Spleen (tissue), 11 donors: ENCODE measurements at regions not wholly inside any gene's neighbourhood (a gene's known extent, or its start where the extent isn't known, plus 50 kb on each side); places are given as distances from the start of the nearest gene placed in this dataset.

ENCODE experiments used
- DNase-seq: peaks from one replicate; pipeline ENCODE4 v3.0.0-alpha.2; 2020
- H3K27ac ChIP-seq, 8 donors: fragments of 200-600 bp; sonication (generic) in 7 of 8; 1 replicate in 4 of 8; 2 replicates in 4 of 8; pipeline versions ENCODE4 v1.5.0 to v1.8.0; 2016 to 2021; ENCODE audit warnings: inconsistent platforms in 4 of 8, mild to moderate bottlenecking in 4 of 8, moderate library complexity in 1 of 8
- H3K27me3 ChIP-seq, 7 donors: fragments of 200-600 bp; sonication (generic) in 6 of 7; replicated peaks in 1 of 7; 1 replicate in 4 of 7; 2 replicates in 3 of 7; pipeline versions ENCODE4 v1.5.0 to v1.8.0; 2016 to 2021; ENCODE audit warnings: inconsistent platforms in 3 of 7, mild to moderate bottlenecking in 1 of 7
- H3K36me3 ChIP-seq, 6 donors: fragments of 200-600 bp; sonication (generic) in 5 of 6; 1 replicate in 4 of 6; 2 replicates in 2 of 6; pipeline versions ENCODE4 v1.5.0 to v1.8.0; 2016 to 2021; ENCODE audit warnings: inconsistent platforms in 2 of 6
- H3K4me1 ChIP-seq, 6 donors: fragments of 200-600 bp; sonication (generic) in 5 of 6; 1 replicate in 3 of 6; 2 replicates in 3 of 6; pipeline versions ENCODE4 v1.5.0 to v1.8.0; 2016 to 2021; ENCODE audit warnings: inconsistent platforms in 3 of 6
- H3K4me3 ChIP-seq, 8 donors: fragments of 200-600 bp; sonication (generic) in 7 of 8; 1 replicate in 4 of 8; 2 replicates in 4 of 8; pipeline versions ENCODE4 v1.5.0 to v1.8.0; 2016 to 2021; ENCODE audit warnings: inconsistent platforms in 4 of 8, mild to moderate bottlenecking in 4 of 8, moderate library complexity in 2 of 8
- H3K9me3 ChIP-seq, 8 donors: fragments of 200-600 bp; sonication (generic) in 7 of 8; 1 replicate in 4 of 8; 2 replicates in 4 of 8; pipeline versions ENCODE4 v1.5.0 to v1.8.0; 2016 to 2021; ENCODE audit warnings: inconsistent platforms in 4 of 8
- POLR2A ChIP-seq, 3 donors: fragments of 450-650 bp; IDR thresholded peaks; one replicate each; pipeline ENCODE4 v1.5.1; 2017; ENCODE audit warnings: antibody characterized with exemption in 3 of 3, mild to moderate bottlenecking in 1 of 3
- POLR2AphosphoS5 ChIP-seq, 3 donors: sonication (generic); formaldehyde crosslinking; IDR thresholded peaks; one replicate each; pipeline ENCODE4 v1.5.1; 2017; ENCODE audit warnings: antibody characterized with exemption in 3 of 3
- WGBS, 5 donors: extraction: QIAGEN DNeasy Blood & Tissue Kit in 3 of 5; methylation state at CpG; one replicate each; pipeline versions ENCODE4 v1.1.5 to v1.1.7; 2013 to 2018; 5-methylcytosine and 5-hydroxymethylcytosine counted together
- intact Hi-C: fragments of 100-400 bp; cut with DNase I; formaldehyde crosslinking; loops from one replicate; pipeline ENCODE4 v1.15.0; 2023; ENCODE audit warnings: low total_unique reads
- TF ChIP-seq, protein P1 (sequence below), 11 experiments: fragments of 200-600 bp in 7 of 11; fragments of 450-650 bp in 4 of 11; sonication (generic) in 4 of 11; IDR thresholded peaks in 8 of 11; conservative IDR thresholded peaks in 3 of 11; 1 replicate in 7 of 11; 2 replicates in 4 of 11; pipeline versions ENCODE4 v1.4.0 to v1.8.0; 2016 to 2021; ENCODE audit warnings: antibody characterized with exemption in 11 of 11, inconsistent platforms in 4 of 11, mild to moderate bottlenecking in 1 of 11
- donor health status: healthy with polysubstance abuse.
- donor health status: DM: no; HTN: no; CAD: no; lungs with moderate emphysema.
- donor health status: DM: no; HTN: no; CAD: no.
- donor health status: Bipolar disorder and iron deficiency.
- donor health status: healthy.
- donor health status: DM: no; HTN: no; CAD: no.
- donor health status: DM: yes; HTN: yes; CAD: no.

DNA sequence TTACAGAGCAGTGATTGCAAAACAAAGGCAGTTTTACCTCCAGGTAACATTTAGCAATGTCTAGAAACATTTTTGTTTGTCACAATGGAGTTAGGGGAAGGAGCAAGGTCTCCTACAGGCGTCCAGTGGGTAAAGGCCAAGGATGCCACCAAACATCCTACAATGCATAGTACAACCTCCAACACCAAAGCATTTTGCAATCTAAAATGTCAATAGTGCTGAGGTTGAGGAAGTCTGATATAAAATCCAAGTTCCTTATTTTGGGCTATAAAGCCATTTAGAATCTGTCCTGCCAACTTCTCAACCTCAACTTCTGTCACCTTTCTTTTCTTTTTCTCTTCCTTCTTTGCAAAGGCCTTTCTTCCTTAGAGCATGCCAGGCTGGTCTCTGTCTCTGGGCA is 111.2 kb downstream of the FASLG start:
- DNase-seq: no peak
- H3K4me3 ChIP-seq: no peak overlapping the region
- no peaks in the 10 kb centered on the region for H3K36me3 ChIP-seq
- H3K27ac ChIP-seq: no peak overlapping the region
- no peaks in the 10 kb centered on the region for H3K27me3 ChIP-seq
- no peaks in the 10 kb centered on the region for H3K9me3 ChIP-seq
- WGBS, 5 donors: 30 to 50% (median 38%) methylated on average over 1 of the region's 1 CpG
- TF ChIP-seq, protein P1, sequence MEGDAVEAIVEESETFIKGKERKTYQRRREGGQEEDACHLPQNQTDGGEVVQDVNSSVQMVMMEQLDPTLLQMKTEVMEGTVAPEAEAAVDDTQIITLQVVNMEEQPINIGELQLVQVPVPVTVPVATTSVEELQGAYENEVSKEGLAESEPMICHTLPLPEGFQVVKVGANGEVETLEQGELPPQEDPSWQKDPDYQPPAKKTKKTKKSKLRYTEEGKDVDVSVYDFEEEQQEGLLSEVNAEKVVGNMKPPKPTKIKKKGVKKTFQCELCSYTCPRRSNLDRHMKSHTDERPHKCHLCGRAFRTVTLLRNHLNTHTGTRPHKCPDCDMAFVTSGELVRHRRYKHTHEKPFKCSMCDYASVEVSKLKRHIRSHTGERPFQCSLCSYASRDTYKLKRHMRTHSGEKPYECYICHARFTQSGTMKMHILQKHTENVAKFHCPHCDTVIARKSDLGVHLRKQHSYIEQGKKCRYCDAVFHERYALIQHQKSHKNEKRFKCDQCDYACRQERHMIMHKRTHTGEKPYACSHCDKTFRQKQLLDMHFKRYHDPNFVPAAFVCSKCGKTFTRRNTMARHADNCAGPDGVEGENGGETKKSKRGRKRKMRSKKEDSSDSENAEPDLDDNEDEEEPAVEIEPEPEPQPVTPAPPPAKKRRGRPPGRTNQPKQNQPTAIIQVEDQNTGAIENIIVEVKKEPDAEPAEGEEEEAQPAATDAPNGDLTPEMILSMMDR (IDR thresholded peaks at IDR 0.05 in 8 of 11, conservative IDR thresholded peaks at IDR 0.05 in 3 of 11): no peak
- TF ChIP-seq POLR2AphosphoS5 (IDR thresholded peaks at IDR 0.05): no peak
- TF ChIP-seq POLR2A (IDR thresholded peaks at IDR 0.05): no peak
- peaks cover 0 to 5% (median 0%) of the 10 kb centered on the region in 6 donors for H3K4me1 ChIP-seq
- intact Hi-C loops: no loop called here

DNA sequence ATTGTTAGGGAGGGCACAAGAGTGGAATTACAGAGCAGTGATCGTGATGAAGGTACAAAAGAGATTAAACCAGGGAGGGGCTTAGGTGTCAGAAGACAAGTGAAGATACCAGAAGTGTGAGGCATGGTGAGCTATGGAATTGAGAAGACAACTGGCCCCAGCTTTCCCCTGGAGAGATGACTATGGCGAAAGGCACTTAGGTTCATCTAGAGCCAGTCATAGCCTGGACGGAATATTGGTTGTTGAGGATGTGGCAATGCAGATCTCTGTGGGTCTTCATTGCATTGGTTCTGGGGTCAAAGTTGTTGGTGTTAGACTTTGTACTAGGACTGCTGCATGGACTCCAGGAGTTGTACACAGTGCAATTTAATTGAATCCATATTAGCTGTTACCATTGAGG is 115.7 kb downstream of the FASLG start:
- TF ChIP-seq POLR2A (IDR thresholded peaks at IDR 0.05) (no peak), POLR2AphosphoS5 (IDR thresholded peaks at IDR 0.05) (no peak)
- TF ChIP-seq, protein P1 (IDR thresholded peaks at IDR 0.05 in 8 of 11, conservative IDR thresholded peaks at IDR 0.05 in 3 of 11): no peak
- intact Hi-C loops: no loop called here
- H3K27ac ChIP-seq: peak overlapping the region in 3 of 8 donors; percentile 67 to 75 (median 68)
- H3K27me3 ChIP-seq: no peaks in the 10 kb centered on the region
- 93 to 99% (median 96%) methylated on average over 3 of the region's 3 CpGs for WGBS, 5 donors
- DNase-seq: no peak
- H3K36me3 ChIP-seq: no peaks in the 10 kb centered on the region
- H3K9me3 ChIP-seq: no peaks in the 10 kb centered on the region
- H3K4me1 ChIP-seq: peaks cover 0 to 22% (median 9%) of the 10 kb centered on the region in 6 donors
- H3K4me3 ChIP-seq: no peak overlapping the region

DNA sequence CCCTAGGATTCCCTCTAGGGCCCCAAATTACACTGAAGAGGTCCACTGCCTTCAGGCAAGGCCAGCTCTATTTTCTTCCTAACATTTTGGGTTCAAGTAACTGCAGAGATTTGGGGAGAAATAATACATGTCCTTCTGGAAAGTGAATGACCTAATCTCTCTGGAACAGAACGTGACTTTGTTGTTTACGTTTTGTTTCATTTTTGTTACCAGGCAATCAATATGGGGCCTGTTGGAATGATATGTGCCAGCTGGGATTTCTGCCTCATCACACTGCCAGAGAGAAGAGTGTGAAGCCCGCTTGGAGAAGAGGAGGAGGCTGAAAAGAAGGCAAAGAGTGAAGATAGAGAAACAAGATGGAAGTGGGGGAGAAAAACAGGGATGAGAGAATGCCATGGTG is 116.7 kb downstream of the FASLG start:
- no peak overlapping the region for H3K4me3 ChIP-seq
- H3K27ac ChIP-seq: peak overlapping the region in 6 of 8 donors; percentile 65 to 75 (median 69)
- TF ChIP-seq POLR2A (IDR thresholded peaks at IDR 0.05) (no peak), POLR2AphosphoS5 (IDR thresholded peaks at IDR 0.05) (peak in 1 of 3 donors; percentile 48)
- TF ChIP-seq, protein P1 (IDR thresholded peaks at IDR 0.05 in 8 of 11, conservative IDR thresholded peaks at IDR 0.05 in 3 of 11): no peak
- no peaks in the 10 kb centered on the region for H3K9me3 ChIP-seq
- H3K36me3 ChIP-seq: no peaks in the 10 kb centered on the region
- peaks cover 0 to 22% (median 9%) of the 10 kb centered on the region in 6 donors for H3K4me1 ChIP-seq
- no peak for DNase-seq
- intact Hi-C loops: no loop called here
- 65 to 85% (median 67%) methylated on average over 3 of the region's 3 CpGs for WGBS, 5 donors
- no peaks in the 10 kb centered on the region for H3K27me3 ChIP-seq

DNA sequence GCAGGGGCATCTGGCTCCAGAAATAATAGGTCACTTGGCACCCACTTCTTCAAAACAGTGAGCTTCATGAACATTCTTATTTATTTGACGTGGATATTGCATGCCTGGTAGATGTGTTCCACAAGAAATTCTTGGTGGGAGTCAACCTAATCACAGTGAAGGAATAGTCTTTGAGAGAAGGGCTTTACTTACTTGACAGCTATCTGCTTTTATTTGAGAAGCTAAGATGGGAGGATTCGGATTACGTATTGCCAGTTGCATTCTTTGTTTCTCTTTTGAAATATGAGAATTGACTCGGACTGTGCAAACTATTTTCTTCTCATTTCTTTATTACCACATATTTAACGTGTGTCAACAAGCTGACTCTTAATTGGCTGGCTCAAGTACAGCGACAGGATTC is 117.2 kb downstream of the FASLG start:
- WGBS, 5 donors: 72 to 87% (median 85%) methylated on average over 6 of the region's 6 CpGs
- H3K4me1 ChIP-seq: peaks cover 0 to 26% (median 10%) of the 10 kb centered on the region in 6 donors
- intact Hi-C loops: no loop called here
- no peaks in the 10 kb centered on the region for H3K36me3 ChIP-seq
- H3K4me3 ChIP-seq: no peak overlapping the region
- no peaks in the 10 kb centered on the region for H3K9me3 ChIP-seq
- H3K27ac ChIP-seq: peak overlapping the region in 6 of 8 donors; percentile 65 to 75 (median 72)
- TF ChIP-seq, protein P1 (IDR thresholded peaks at IDR 0.05 in 8 of 11, conservative IDR thresholded peaks at IDR 0.05 in 3 of 11): no peak
- TF ChIP-seq POLR2A (IDR thresholded peaks at IDR 0.05): no peak
- no peak for TF ChIP-seq POLR2AphosphoS5 (IDR thresholded peaks at IDR 0.05)
- DNase-seq: no peak
- H3K27me3 ChIP-seq: no peaks in the 10 kb centered on the region
